ENCODE measurements at regions not wholly inside any gene's neighbourhood (a gene's known extent, or its start where the extent isn't known, plus 50 kb on each side); places are given as distances from the start of the nearest gene placed in this dataset.

GRCh38 chr3:181252631-181253030, 263.1 kb upstream of the DNAJC19 start:
- Mint-ChIP-seq H3K9me3 (no peaks in the 10 kb centered on the region), H3K36me3 (ENCODE audit: low read depth) (no peaks in the 10 kb centered on the region), H3K27ac (no peak overlapping the region), H3K4me3 (no peak overlapping the region), H3K4me1 (peaks cover 18% of the 10 kb centered on the region), H3K27me3 (ENCODE audit: low read depth, poor library complexity) (peaks cover 3% of the 10 kb centered on the region)
- no peak for DNase-seq
- no peak for TF ChIP-seq CTCF (IDR thresholded peaks at IDR 0.05)

GRCh38 chr3:181250714-181251113, 261.2 kb upstream of the DNAJC19 start:
- Mint-ChIP-seq H3K36me3 (ENCODE audit: low read depth) (no peaks in the 10 kb centered on the region), H3K27ac (no peak overlapping the region), H3K9me3 (no peaks in the 10 kb centered on the region), H3K4me3 (no peak overlapping the region), H3K4me1 (peaks cover 18% of the 10 kb centered on the region), H3K27me3 (ENCODE audit: low read depth, poor library complexity) (peaks cover 3% of the 10 kb centered on the region)
- DNase-seq = no peak
- TF ChIP-seq CTCF (IDR thresholded peaks at IDR 0.05) = no peak

- Mint-ChIP-seq H3K36me3 (ENCODE audit: low read depth) (no peaks in the 10 kb centered on the region), H3K27me3 (ENCODE audit: low read depth, poor library complexity) (peaks cover 13% of the 10 kb centered on the region), H3K27ac (no peak overlapping the region), H3K4me3 (no peak overlapping the region), H3K4me1 (no peaks in the 10 kb centered on the region), H3K9me3 (no peaks in the 10 kb centered on the region)
- no peak for TF ChIP-seq CTCF (IDR thresholded peaks at IDR 0.05)
- no peak for DNase-seq
Measured at GRCh38 chr3:181239441-181239840, 249.9 kb upstream of the DNAJC19 start.

GRCh38 chr3:181230258-181230657, 240.7 kb upstream of the DNAJC19 start:
- no peak for TF ChIP-seq CTCF (IDR thresholded peaks at IDR 0.05)
- no peaks in the 10 kb centered on the region for H3K36me3 Mint-ChIP-seq (ENCODE audit: low read depth)
- H3K9me3 Mint-ChIP-seq = peaks cover 15% of the 10 kb centered on the region
- peaks cover 5% of the 10 kb centered on the region for H3K27me3 Mint-ChIP-seq (ENCODE audit: low read depth, poor library complexity)
- H3K27ac Mint-ChIP-seq = no peak overlapping the region
- no peak for DNase-seq
- no peak overlapping the region for H3K4me3 Mint-ChIP-seq
- H3K4me1 Mint-ChIP-seq = no peaks in the 10 kb centered on the region

GRCh38 chr3:181213347-181213746, 223.8 kb upstream of the DNAJC19 start:
- no peak overlapping the region for H3K4me3 Mint-ChIP-seq

More at GRCh38 chr3:181213347-181213746, 223.8 kb upstream of the DNAJC19 start:
- no peak for DNase-seq
- TF ChIP-seq CTCF (IDR thresholded peaks at IDR 0.05) = no peak
- Mint-ChIP-seq H3K27me3 (ENCODE audit: low read depth, poor library complexity) (peaks cover 9% of the 10 kb centered on the region), H3K4me1 (peaks cover 17% of the 10 kb centered on the region), H3K9me3 (no peaks in the 10 kb centered on the region), H3K36me3 (ENCODE audit: low read depth) (no peaks in the 10 kb centered on the region), H3K27ac (peak overlapping the region; percentile 68)
